HepG2 (cell line): ENCODE measurements at regions not wholly inside any gene's neighbourhood (a gene's known extent, or its start where the extent isn't known, plus 50 kb on each side); places are given as distances from the start of the nearest gene placed in this dataset.

Experiments used
- CBX5 ChIP-seq: sonication (generic); formaldehyde crosslinking; IDR thresholded peaks from 2 replicates; pipeline ENCODE4 v1.4.0; 2020; ENCODE audit warnings: missing genetic modification reagents, borderline replicate concordance
- CREBL2 ChIP-seq: sonication (generic); formaldehyde crosslinking; IDR thresholded peaks from 2 replicates; pipeline ENCODE4 v1.8.1; 2023; ENCODE audit warnings: missing genetic modification reagents, mild to moderate bottlenecking, borderline replicate concordance
- DZIP1 ChIP-seq: sonication (generic); formaldehyde crosslinking; IDR thresholded peaks from 2 replicates; pipeline ENCODE4 v1.5.0; 2020; ENCODE audit warnings: mild to moderate bottlenecking, missing genetic modification reagents
- GTF2F1 ChIP-seq: fragments of 150-350 bp; IDR thresholded peaks from 2 replicates; pipeline ENCODE4 v1.6.1; 2014; ENCODE audit warnings: low read length
- HDAC1 ChIP-seq: sonication (generic); formaldehyde crosslinking; IDR thresholded peaks from 2 replicates; pipeline ENCODE4 v1.5.1; 2020; ENCODE audit warnings: mild to moderate bottlenecking, missing genetic modification reagents
- HES4 ChIP-seq: sonication (generic); formaldehyde crosslinking; IDR thresholded peaks from 2 replicates; pipeline ENCODE4 v1.9.0; 2021; ENCODE audit warnings: mild to moderate bottlenecking, missing genetic modification reagents, borderline replicate concordance
- KAT2B ChIP-seq: fragments of 150-350 bp; IDR thresholded peaks from 2 replicates; pipeline ENCODE4 v1.6.1; 2014; ENCODE audit warnings: low read depth, low read length, borderline replicate concordance
- MXI1 ChIP-seq: IDR thresholded peaks from 3 replicates; pipeline ENCODE4 v1.6.1; 2012; ENCODE audit warnings: low read depth, low read length, inconsistent platforms, borderline replicate concordance
- NR2F2 ChIP-seq: IDR thresholded peaks from 2 replicates; pipeline ENCODE4 v1.6.1; 2012; ENCODE audit warnings: low read depth, inconsistent platforms, borderline replicate concordance
- NR2F6 ChIP-seq, 2 experiments: IDR thresholded peaks; 2 replicates each; pipeline ENCODE4 v1.6.1; 2016; ENCODE audit warnings: antibody characterized with exemption in 1 of 2, mild to moderate bottlenecking in 1 of 2
- PTBP1 ChIP-seq: fragments of 200-400 bp; formaldehyde crosslinking; IDR thresholded peaks from 2 replicates; pipeline ENCODE4 v1.6.1; 2018; ENCODE audit warnings: low read length, low read depth; ENCODE audit not compliant: poor library complexity, severe bottlenecking
- RERE ChIP-seq: IDR thresholded peaks from 2 replicates; pipeline ENCODE4 v1.6.1; 2016; ENCODE audit warnings: low read depth, missing genetic modification reagents, missing compliant biosample characterization
- ZNF33A ChIP-seq: sonication (generic); formaldehyde crosslinking; IDR thresholded peaks from 2 replicates; pipeline ENCODE4 v1.5.1; 2020; ENCODE audit warnings: missing genetic modification reagents, mild to moderate bottlenecking, moderate library complexity, borderline replicate concordance
- ZNF513 ChIP-seq: sonication (generic); formaldehyde crosslinking; conservative IDR thresholded peaks from 2 replicates; pipeline ENCODE4 v1.5.0; 2020; ENCODE audit warnings: missing genetic modification reagents
- TF ChIP-seq, protein P1 (sequence below): sonication (generic); formaldehyde crosslinking; IDR thresholded peaks from 2 replicates; pipeline ENCODE4 v1.4.0; 2020; ENCODE audit warnings: missing genetic modification reagents

DNA sequence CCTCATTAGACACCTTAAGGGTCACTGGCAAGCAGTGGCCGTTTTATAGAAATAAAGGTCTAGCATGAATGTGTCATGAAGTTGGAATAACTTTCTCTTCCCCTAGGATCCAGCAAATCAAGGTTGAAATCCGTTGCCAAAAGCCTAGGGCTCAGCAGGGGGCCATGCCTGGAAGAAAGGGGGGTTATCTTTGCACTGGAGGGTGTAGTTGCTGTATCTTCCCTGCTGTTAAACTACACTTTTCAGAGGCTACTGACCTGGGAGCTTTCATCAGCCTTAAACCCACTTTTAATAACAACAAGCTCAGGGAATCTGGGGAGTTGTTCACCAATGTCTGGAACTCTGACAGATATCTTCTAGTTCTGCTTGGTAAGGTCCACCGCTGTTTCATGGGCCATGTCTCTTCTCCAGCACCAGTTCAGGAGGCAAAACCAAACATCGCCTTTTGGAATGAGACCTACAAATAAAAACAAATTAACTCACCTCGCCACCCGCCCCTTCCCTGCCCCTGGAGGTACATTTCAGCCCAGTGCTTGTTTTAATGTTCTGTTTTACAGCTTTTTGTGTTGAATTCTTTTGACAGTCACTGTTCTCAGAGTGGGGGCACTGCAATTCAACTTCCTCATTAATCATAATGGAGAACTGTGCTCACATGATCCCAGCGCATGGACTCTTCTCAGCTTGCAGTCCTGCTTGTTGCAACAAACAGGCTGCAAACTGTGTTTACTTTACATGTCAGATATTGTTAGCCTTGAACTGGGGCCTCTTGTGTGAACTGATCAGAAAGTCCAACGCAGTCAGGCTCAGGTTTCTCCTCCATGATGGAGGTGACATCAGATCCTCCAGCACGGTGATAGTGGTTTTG is 508.7 kb downstream of the KCNJ2 start (continued):
- no peak; the same call in 1 of the 2 replicates for TF ChIP-seq RERE
- TF ChIP-seq HES4 = no peak
- TF ChIP-seq CBX5 = peak; percentile 66; the same call in 1 of the 2 replicates
- no peak for TF ChIP-seq GTF2F1
- TF ChIP-seq MXI1 = peak; percentile 39; the same call in 1 of the 3 replicates
- no peak for TF ChIP-seq CREBL2 (CRISPR knock-in tag)
- no peak for TF ChIP-seq KAT2B
- TF ChIP-seq ZNF33A (CRISPR knock-in tag) = no peak
- TF ChIP-seq NR2F2 = peak; percentile 65
- peak; percentile 66; the same call in 1 of the 2 replicates for TF ChIP-seq HDAC1
- no peak for TF ChIP-seq PTBP1
- peak; percentile 54; the same call in 1 of the 2 replicates for TF ChIP-seq NR2F6 (IDR thresholded peaks at IDR 0.05)
- peak; percentile 68 for TF ChIP-seq NR2F6 (CRISPR knock-in tag; IDR thresholded peaks at IDR 0.05)
- TF ChIP-seq ZNF513 = no peak
- TF ChIP-seq, protein P1, sequence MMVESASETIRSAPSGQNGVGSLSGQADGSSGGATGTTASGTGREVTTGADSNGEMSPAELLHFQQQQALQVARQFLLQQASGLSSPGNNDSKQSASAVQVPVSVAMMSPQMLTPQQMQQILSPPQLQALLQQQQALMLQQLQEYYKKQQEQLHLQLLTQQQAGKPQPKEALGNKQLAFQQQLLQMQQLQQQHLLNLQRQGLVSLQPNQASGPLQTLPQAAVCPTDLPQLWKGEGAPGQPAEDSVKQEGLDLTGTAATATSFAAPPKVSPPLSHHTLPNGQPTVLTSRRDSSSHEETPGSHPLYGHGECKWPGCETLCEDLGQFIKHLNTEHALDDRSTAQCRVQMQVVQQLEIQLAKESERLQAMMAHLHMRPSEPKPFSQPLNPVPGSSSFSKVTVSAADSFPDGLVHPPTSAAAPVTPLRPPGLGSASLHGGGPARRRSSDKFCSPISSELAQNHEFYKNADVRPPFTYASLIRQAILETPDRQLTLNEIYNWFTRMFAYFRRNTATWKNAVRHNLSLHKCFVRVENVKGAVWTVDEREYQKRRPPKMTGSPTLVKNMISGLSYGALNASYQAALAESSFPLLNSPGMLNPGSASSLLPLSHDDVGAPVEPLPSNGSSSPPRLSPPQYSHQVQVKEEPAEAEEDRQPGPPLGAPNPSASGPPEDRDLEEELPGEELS = peak; percentile 79
- no peak for TF ChIP-seq DZIP1 (CRISPR knock-in tag)
